Mononuclear cell (primary cell): ENCODE measurements at regions not wholly inside any gene's neighbourhood (a gene's known extent, or its start where the extent isn't known, plus 50 kb on each side); places are given as distances from the start of the nearest gene placed in this dataset.

Experiments used
- H3K27me3 ChIP-seq: 2 replicates; pipeline ENCODE4 v1.6.0; 2011; ENCODE audit warnings: low read length, control low read depth; ENCODE audit not compliant: insufficient read depth
- H3K4me1 ChIP-seq: 2 replicates; pipeline ENCODE4 v1.5.1; 2011; ENCODE audit warnings: mild to moderate bottlenecking, low read length, control low read depth; ENCODE audit not compliant: insufficient read depth
- H3K4me3 ChIP-seq: 2 replicates; pipeline ENCODE4 v1.5.1; 2011; ENCODE audit warnings: mild to moderate bottlenecking, low read length, moderate library complexity
- H3K9me3 ChIP-seq: 2 replicates; pipeline ENCODE4 v1.5.1; 2011; ENCODE audit warnings: low read depth, mild to moderate bottlenecking, control low read depth, low read length

- Histone ChIP-seq H3K9me3 (no peaks in the 10 kb centered on the region), H3K27me3 (no peaks in the 10 kb centered on the region), H3K4me1 (no peaks in the 10 kb centered on the region), H3K4me3 (no peak overlapping the region)
Observed at GRCh38 chr4:156628858-156629257, 342.7 kb downstream of the PDGFC start.

DNA sequence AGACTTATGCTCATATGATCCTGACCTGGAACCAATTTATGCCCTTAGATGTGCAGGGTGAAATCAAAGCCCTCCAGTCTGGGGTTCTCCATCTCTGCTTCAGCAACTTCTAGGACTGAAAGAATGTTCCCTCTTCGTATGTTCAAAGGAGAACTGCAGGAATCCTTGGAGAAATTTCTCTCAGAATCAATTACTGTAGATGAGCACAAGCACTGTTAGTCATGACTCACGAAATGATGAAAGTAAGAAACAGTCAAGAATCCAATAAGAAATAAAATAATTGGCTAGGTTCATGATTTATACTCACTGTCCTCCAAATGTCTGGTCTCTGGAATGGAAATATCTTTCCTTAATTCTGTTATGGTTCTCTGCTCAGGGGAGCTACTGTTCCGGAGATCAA, 348.2 kb downstream of the PDGFC start:
- Histone ChIP-seq H3K9me3 (no peaks in the 10 kb centered on the region), H3K4me3 (no peak overlapping the region), H3K4me1 (no peaks in the 10 kb centered on the region)

DNA sequence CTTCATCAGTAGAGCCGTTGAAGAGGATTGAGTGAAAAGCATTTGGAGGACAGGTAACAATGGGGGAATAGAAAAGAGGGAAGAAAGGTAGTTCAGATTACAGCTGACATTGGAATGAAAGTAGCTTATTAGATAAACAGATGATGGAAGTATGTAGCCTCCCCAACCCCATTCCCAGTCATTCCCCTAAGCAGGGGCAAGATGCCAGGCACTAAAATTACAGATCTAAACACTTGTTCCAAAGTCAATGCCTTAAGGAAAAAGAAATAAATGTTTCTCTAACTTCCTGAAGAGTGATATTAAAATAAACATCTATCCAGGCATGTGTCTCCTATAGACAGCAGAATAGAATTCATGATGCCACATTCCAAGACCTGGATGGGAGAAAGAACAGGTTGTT, 350.8 kb downstream of the PDGFC start:
- Histone ChIP-seq H3K9me3 (no peaks in the 10 kb centered on the region), H3K4me3 (no peak overlapping the region), H3K4me1 (no peaks in the 10 kb centered on the region), H3K27me3 (no peaks in the 10 kb centered on the region)

More for the DNA sequence above, 348.2 kb downstream of the PDGFC start:
- H3K27me3 ChIP-seq, result no peaks in the 10 kb centered on the region

DNA sequence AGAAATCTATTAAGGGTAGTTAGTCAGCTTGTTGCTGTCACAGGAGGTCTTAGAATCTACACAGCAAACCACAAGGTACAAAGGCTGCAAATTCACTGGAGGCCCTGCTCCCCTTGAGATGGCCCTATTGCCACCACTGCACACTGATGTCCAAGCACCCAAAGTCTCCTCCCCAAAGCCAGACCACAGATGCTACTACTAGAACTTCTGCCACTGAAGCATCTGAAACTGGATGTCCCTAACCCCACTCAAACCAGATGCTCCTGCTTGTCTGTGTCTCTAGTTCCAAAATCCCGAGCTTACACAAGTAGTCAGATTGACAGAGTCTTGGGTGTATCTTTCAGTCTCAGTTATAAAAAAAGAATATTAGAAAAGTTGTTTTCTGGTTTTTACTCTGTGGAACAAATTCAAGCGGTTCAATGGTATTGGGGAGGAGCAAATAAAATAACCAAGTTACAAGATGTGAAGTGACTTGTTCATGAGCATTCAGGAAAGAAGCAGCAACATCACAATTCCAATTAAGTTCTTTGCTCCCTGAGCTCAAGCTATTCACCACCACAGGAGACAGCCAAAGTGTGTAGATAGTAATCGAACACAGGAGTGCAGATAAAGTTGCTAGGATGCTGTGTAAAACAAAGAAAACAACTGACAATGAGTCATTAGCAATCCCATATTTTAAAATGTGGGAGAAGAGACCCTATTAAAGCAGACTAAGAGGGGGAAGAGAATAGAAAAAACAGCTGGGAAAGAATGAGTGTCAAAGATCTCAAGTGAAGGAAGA, 352.3 kb downstream of the PDGFC start:
- Histone ChIP-seq H3K27me3 (no peaks in the 10 kb centered on the region), H3K9me3 (no peaks in the 10 kb centered on the region), H3K4me1 (no peaks in the 10 kb centered on the region), H3K4me3 (no peak overlapping the region)

DNA sequence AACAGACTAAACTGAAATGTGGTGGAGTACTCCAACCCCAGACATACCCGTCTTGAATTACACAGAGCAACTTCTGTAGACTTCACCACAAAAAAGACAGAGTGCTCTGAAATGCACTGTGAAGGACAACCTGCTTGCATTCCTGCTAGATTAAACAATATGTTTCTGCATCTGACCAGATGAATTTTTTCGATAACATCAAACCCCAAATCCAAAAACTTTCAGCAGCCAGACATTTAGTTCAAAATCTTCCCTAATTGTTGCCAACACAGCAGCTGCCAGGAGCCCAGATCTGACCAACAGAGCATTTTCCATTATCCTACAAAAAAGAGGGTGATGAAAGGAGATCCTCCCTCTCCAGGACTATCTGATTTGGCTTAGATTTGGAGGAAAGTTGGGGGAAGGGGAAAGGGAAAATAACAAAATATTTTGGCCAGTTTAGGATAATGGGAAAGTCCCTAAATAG, 356.5 kb downstream of the PDGFC start:
- no peak overlapping the region for H3K4me3 ChIP-seq
- H3K9me3 ChIP-seq, result no peaks in the 10 kb centered on the region

GRCh38 chr4:156614536-156614935, 357.1 kb downstream of the PDGFC start:
- Histone ChIP-seq H3K4me3 (no peak overlapping the region), H3K4me1 (no peaks in the 10 kb centered on the region), H3K27me3 (no peaks in the 10 kb centered on the region), H3K9me3 (no peaks in the 10 kb centered on the region)

More for the DNA sequence above, 356.5 kb downstream of the PDGFC start:
- no peaks in the 10 kb centered on the region for H3K4me1 ChIP-seq
- H3K27me3 ChIP-seq, result no peaks in the 10 kb centered on the region

DNA sequence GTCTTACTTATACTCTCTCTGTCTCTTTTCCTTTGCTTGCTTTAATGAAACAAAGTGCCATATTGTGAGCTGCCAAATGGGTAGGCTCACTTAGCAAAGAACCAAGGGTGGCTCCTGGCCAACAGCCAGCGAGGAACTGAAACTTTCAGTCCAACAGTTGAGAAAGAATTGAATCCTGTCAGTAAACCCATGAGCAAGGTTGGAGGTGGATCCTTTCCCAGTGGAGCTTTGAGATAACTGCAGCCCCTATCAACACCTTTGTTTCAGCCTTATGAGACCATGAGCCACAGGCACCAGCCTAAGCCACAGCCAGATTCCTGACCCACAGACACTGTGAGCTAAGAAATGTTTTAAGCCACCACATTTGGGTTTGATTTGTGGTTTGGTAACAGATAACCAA, 362.2 kb downstream of the PDGFC start:
- H3K9me3 ChIP-seq, result no peaks in the 10 kb centered on the region

GRCh38 chr4:156608651-156609050, 362.9 kb downstream of the PDGFC start:
- Histone ChIP-seq H3K27me3 (no peaks in the 10 kb centered on the region), H3K4me3 (no peak overlapping the region), H3K4me1 (no peaks in the 10 kb centered on the region), H3K9me3 (no peaks in the 10 kb centered on the region)

More for the DNA sequence above, 362.2 kb downstream of the PDGFC start:
- H3K4me3 ChIP-seq, result no peak overlapping the region
- H3K4me1 ChIP-seq, result no peaks in the 10 kb centered on the region
- no peaks in the 10 kb centered on the region for H3K27me3 ChIP-seq

DNA sequence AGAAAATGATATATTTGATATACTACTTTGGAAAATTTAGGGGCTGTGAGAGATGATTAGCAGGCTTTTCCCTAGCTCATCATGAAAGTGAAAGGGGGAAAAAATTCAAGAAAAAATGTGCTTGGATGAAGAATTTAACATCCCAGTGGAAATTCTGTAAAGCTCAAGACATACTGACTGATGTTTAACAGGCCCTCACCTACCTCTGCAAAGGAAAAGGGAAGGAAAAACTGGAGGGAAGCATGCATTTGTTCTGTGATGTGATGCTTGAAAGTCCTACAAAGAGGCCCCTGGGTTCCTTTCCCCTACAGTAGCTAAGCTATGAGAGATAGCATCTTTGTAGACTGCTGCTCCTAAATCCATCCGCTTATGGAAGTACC, 364.1 kb downstream of the PDGFC start:
- Histone ChIP-seq H3K9me3 (no peaks in the 10 kb centered on the region), H3K4me1 (no peaks in the 10 kb centered on the region), H3K27me3 (no peaks in the 10 kb centered on the region), H3K4me3 (no peak overlapping the region)

- Histone ChIP-seq H3K27me3 (no peaks in the 10 kb centered on the region), H3K4me1 (no peaks in the 10 kb centered on the region), H3K4me3 (no peak overlapping the region), H3K9me3 (no peaks in the 10 kb centered on the region)
Observed at GRCh38 chr4:156606554-156607477, 364.8 kb downstream of the PDGFC start.

GRCh38 chr4:156598138-156598681, 373.4 kb downstream of the PDGFC start:
- Histone ChIP-seq H3K4me3 (no peak overlapping the region), H3K4me1 (peaks cover 3% of the 10 kb centered on the region), H3K27me3 (no peaks in the 10 kb centered on the region), H3K9me3 (no peaks in the 10 kb centered on the region)

DNA sequence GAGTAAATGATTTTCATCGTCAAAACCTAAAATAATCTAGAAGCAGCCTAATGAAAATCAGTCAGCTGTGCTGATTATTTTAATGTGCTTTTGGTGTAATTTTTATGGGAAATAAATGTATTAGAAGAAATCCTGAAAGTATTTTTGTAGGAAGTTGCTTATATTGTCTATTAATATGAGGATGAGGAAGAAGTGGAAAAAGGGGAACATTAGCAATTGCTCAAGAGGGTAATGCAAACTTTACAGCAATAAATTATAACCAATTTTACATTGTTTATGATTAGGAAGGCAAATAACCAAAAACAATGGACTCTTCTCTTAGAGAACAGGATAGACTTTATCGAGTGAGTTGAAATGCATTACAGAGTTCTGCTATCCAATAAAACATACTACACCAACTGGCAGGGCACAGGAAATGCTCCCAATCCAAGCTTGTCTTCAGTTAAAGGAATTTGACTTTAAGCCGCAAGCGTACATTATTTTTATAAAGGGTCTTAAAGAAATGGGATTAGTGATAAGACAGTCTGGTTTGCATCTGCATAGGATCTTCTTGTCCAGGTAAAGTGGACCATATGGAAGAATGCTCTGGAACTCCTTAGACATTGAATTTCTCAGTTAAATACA, 374.8 kb downstream of the PDGFC start:
- peaks cover 3% of the 10 kb centered on the region for H3K4me1 ChIP-seq
- no peak overlapping the region for H3K4me3 ChIP-seq
- H3K27me3 ChIP-seq, result no peaks in the 10 kb centered on the region
- no peaks in the 10 kb centered on the region for H3K9me3 ChIP-seq

DNA sequence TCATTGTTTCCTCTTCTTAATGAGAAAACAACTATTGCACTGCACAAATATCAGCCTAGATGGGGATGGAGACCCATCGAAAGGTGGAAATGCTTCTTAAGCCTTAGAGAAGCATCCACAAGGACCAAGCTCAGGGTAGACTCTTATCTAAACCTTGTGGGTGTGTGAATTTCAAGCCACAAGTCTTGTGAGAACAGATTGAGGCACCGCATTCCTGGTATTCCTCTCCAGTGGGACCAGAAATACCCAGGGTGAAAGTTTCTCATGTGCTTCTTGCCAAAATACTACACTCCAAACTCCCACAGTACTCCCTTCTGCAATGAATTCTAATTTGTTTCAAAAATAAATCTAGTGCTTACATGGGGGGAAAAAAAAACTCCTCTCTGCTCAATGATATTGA, 375.6 kb downstream of the PDGFC start:
- Histone ChIP-seq H3K4me3 (no peak overlapping the region), H3K27me3 (no peaks in the 10 kb centered on the region), H3K9me3 (no peaks in the 10 kb centered on the region), H3K4me1 (peaks cover 3% of the 10 kb centered on the region)

DNA sequence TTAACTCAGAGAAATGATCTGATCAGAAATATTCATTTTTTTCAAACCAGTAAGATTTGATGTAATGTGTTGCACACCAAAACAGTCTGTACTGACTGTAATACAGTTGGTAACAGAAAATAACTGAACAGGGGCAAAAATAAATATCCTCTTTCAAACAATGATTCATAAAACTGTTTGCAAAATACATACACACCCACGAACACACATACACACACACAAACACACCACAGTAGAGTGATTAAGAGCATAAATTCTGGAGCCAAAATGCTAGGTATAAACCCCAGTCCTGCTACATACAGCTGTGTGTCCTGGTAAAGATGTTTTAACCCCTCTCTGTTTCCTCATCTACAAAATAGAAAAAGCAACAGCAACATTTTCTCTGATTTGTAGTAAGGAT, 376.6 kb downstream of the PDGFC start:
- Histone ChIP-seq H3K4me1 (peaks cover 3% of the 10 kb centered on the region), H3K4me3 (no peak overlapping the region), H3K27me3 (no peaks in the 10 kb centered on the region), H3K9me3 (no peaks in the 10 kb centered on the region)

- no peaks in the 10 kb centered on the region for H3K27me3 ChIP-seq
Observed at GRCh38 chr4:156594624-156595023, 377.0 kb downstream of the PDGFC start.

More at GRCh38 chr4:156594624-156595023, 377.0 kb downstream of the PDGFC start:
- Histone ChIP-seq H3K9me3 (no peaks in the 10 kb centered on the region), H3K4me1 (peaks cover 3% of the 10 kb centered on the region), H3K4me3 (no peak overlapping the region)
